HCT116 (cell line): ENCODE measurements at regions not wholly inside any gene's neighbourhood (a gene's known extent, or its start where the extent isn't known, plus 50 kb on each side); places are given as distances from the start of the nearest gene placed in this dataset.

Experiments
- ATAC-seq: fragments of 200-7000 bp; cut with Tn5 transposase; 2 replicates; pipeline ENCODE4 v1.9.1; 2020; ENCODE audit warnings: mild to moderate bottlenecking, moderate library complexity
- BruUV-seq: library from RNA; stranded (reverse); fragments of 400-500 nt; replicated peaks from 2 replicates; lab custom pipeline; 2021; lab: Mats Ljungman, UMichigan
- CTCF ChIA-PET: fragments of 300-600 bp; sonication (Branson Sonifier 250); formaldehyde crosslinking; loops from one replicate; lab custom pipeline; 2021; ENCODE audit warnings: antibody characterized with exemption; lab: Charles Lee
- POLR2A ChIA-PET: fragments of 300-600, 350-600 bp; sonication (Branson Sonifier 250); formaldehyde crosslinking; loops from one replicate; lab custom pipeline; 2021; ENCODE audit warnings: antibody characterized with exemption; lab: Charles Lee
- RAD21 ChIA-PET, 2 experiments: fragments of 300-600 bp; sonication (Branson Sonifier 250); formaldehyde crosslinking; loops; one replicate each; lab custom pipeline; 2023; ENCODE audit warnings: low total read pairs in 2 of 2; ENCODE audit not compliant: uncharacterized antibody in 2 of 2, unreplicated experiment in 2 of 2, low non-redundant PET in 1 of 2; lab: Charles Lee
- DNase-seq: peaks from one replicate; pipeline ENCODE4 v3.0.0-alpha.2; 2010; ENCODE audit warnings: low read depth, low spot score
- H2AFZ ChIP-seq: fragments of 200-600 bp; shearing (Covaris generic), sonication (generic); 2 replicates; pipeline ENCODE4 v1.6.1; 2017; ENCODE audit warnings: low read depth, mixed run types, mixed read lengths, antibody characterized with exemption, low read length; ENCODE audit not compliant: poor library complexity, severe bottlenecking
- H3K27ac ChIP-seq: 2 replicates; pipeline ENCODE4 v1.5.1; 2012; ENCODE audit warnings: low read depth, low read length
- H3K27me3 ChIP-seq: fragments of 200-600 bp; sonication (generic); 2 replicates; pipeline ENCODE4 v1.6.1; 2016; ENCODE audit warnings: mixed run types, low read length, mixed read lengths; ENCODE audit not compliant: insufficient read depth
- H3K36me3 ChIP-seq, 2 experiments: fragments of 200-500 bp in 1 of 2; fragments of 200-600 bp in 1 of 2; sonication (Bioruptor generic) in 1 of 2; sonication (generic) in 1 of 2; 2 replicates each; pipeline versions ENCODE4 v1.5.1 to v1.6.1; 2014 to 2016; ENCODE audit warnings: low read length in 2 of 2, inconsistent platforms in 1 of 2, mixed read lengths in 1 of 2, mixed run types in 1 of 2; ENCODE audit not compliant: insufficient read depth in 2 of 2, control insufficient read depth in 1 of 2
- H3K4me1 ChIP-seq, 2 experiments: fragments of 200-600 bp in 1 of 2; sonication (generic) in 1 of 2; 2 replicates each; pipeline versions ENCODE4 v1.5.1 to v1.6.1; 2012 to 2017; ENCODE audit warnings: low read length in 2 of 2, inconsistent platforms in 1 of 2, mild to moderate bottlenecking in 1 of 2, mixed read lengths in 1 of 2, mixed run types in 1 of 2, moderate library complexity in 1 of 2; ENCODE audit not compliant: insufficient read depth in 2 of 2, control insufficient read depth in 1 of 2
- H3K4me2 ChIP-seq: fragments of 200-600 bp; sonication (generic); 2 replicates; pipeline ENCODE4 v1.6.1; 2017; ENCODE audit warnings: mixed run types, low read length, mixed read lengths
- H3K4me3 ChIP-seq, 2 experiments: fragments of 200-600 bp in 1 of 2; sonication (generic) in 1 of 2; replicated peaks in 1 of 2; 2 replicates each; pipeline ENCODE4 v1.5.1; 2011 to 2016; ENCODE audit warnings: low read length in 2 of 2, control low read depth in 1 of 2, low read depth in 1 of 2, mild to moderate bottlenecking in 1 of 2, mixed read lengths in 1 of 2, mixed run types in 1 of 2
- H3K79me2 ChIP-seq: fragments of 200-600 bp; sonication (generic); 2 replicates; pipeline ENCODE4 v1.6.1; 2017; ENCODE audit warnings: mild to moderate bottlenecking, mixed run types, low read length, moderate library complexity, mixed read lengths; ENCODE audit not compliant: insufficient read depth
- H3K9ac ChIP-seq: fragments of 200-600 bp; sonication (generic); 2 replicates; pipeline ENCODE4 v1.6.1; 2016; ENCODE audit warnings: low read length, mixed read lengths
- H3K9me2 ChIP-seq: fragments of 200-600 bp; sonication (generic), shearing (Covaris generic); 2 replicates; pipeline ENCODE4 v1.6.1; 2017; ENCODE audit warnings: mixed run types, mild to moderate bottlenecking, moderate library complexity; ENCODE audit not compliant: insufficient read depth
- H3K9me3 ChIP-seq, 2 experiments: fragments of 200-500 bp in 1 of 2; fragments of 200-600 bp in 1 of 2; sonication (Bioruptor generic) in 1 of 2; sonication (generic) in 1 of 2; 2 replicates each; pipeline ENCODE4 v1.6.1; 2014 to 2017; ENCODE audit warnings: low read length in 2 of 2, mixed read lengths in 2 of 2, inconsistent platforms in 1 of 2, low read depth in 1 of 2, mild to moderate bottlenecking in 1 of 2, mixed run types in 1 of 2, moderate library complexity in 1 of 2; ENCODE audit not compliant: control insufficient read depth in 1 of 2, insufficient read depth in 1 of 2
- H4K20me1 ChIP-seq: fragments of 200-600 bp; sonication (generic), shearing (Covaris generic); 2 replicates; pipeline ENCODE4 v1.6.1; 2017; ENCODE audit warnings: mixed run types, mild to moderate bottlenecking, moderate library complexity; ENCODE audit not compliant: insufficient read depth
- CTCF ChIP-seq, 3 experiments: fragments of 200-600 bp in 1 of 3; sonication (generic) in 1 of 3; IDR thresholded peaks in 2 of 3; conservative IDR thresholded peaks in 1 of 3; 2 replicates each; pipeline ENCODE4 v1.5.1; 2012 to 2017; ENCODE audit warnings: low read depth in 2 of 3, low read length in 2 of 3, antibody characterized with exemption in 1 of 3, borderline replicate concordance in 1 of 3, control low read depth in 1 of 3, mild to moderate bottlenecking in 1 of 3, mixed read lengths in 1 of 3, mixed run types in 1 of 3, moderate library complexity in 1 of 3; ENCODE audit not compliant: insufficient read depth in 1 of 3
- EGR1 ChIP-seq: IDR thresholded peaks from 2 replicates; pipeline ENCODE4 v1.6.1; 2012; ENCODE audit warnings: low read depth
- EZH2phosphoT487 ChIP-seq: fragments of 200-600 bp; IDR thresholded peaks from 2 replicates; pipeline ENCODE4 v1.6.1; 2018; ENCODE audit warnings: antibody characterized with exemption, borderline replicate concordance
- FOSL1 ChIP-seq: IDR thresholded peaks from 2 replicates; pipeline ENCODE4 v1.6.1; 2012; ENCODE audit warnings: low read depth
- JUND ChIP-seq: IDR thresholded peaks from 2 replicates; pipeline ENCODE4 v1.6.1; 2012
- POLR2A ChIP-seq: IDR thresholded peaks from 2 replicates; pipeline ENCODE4 v1.7.0; 2011; ENCODE audit warnings: borderline replicate concordance; ENCODE audit not compliant: insufficient read depth, insufficient read length; ENCODE audit errors: extremely low read depth
- POLR2AphosphoS5 ChIP-seq: IDR thresholded peaks from 2 replicates; pipeline ENCODE4 v1.6.1; 2011; ENCODE audit warnings: mild to moderate bottlenecking, low read depth, low read length, moderate library complexity
- SIN3A ChIP-seq: IDR thresholded peaks from 2 replicates; pipeline ENCODE4 v1.6.1; 2012; ENCODE audit warnings: low read depth
- SP1 ChIP-seq: IDR thresholded peaks from 2 replicates; pipeline ENCODE4 v1.6.1; 2012; ENCODE audit warnings: low read depth
- SRF ChIP-seq: IDR thresholded peaks from 2 replicates; pipeline ENCODE4 v1.6.1; 2012; ENCODE audit warnings: low read depth
- TCF7L2 ChIP-seq: IDR thresholded peaks from 2 replicates; pipeline ENCODE4 v1.7.0; 2011; ENCODE audit warnings: borderline replicate concordance, inconsistent platforms; ENCODE audit not compliant: insufficient read depth, insufficient read length; ENCODE audit errors: extremely low read depth
- intact Hi-C: fragments of 100-400 bp; cut with micrococcal nuclease; formaldehyde crosslinking; loops from 2 replicates; pipeline ENCODE4 v1.10.0; 2022

- H3K79me2 ChIP-seq: no peaks in the 10 kb centered on the region
- POLR2A ChIA-PET: interaction anchor here (0.7 kb wide), 1 partner anchor 18 kb away, joined by 3 read pairs; no protein-coding TSS in a partner anchor
Measured at GRCh38 chr12:125233319-125233718, 168.1 kb downstream of the AACS start.

More at GRCh38 chr12:125233319-125233718, 168.1 kb downstream of the AACS start:
- TF ChIP-seq CTCF (IDR thresholded peaks at IDR 0.05 in 2 of 3, conservative IDR thresholded peaks at IDR 0.05 in 1 of 3; ENCODE audit: borderline replicate concordance in 1 of 3, insufficient read depth in 1 of 3, low read depth in 2 of 3, low read length in 2 of 3) (no peak), POLR2A (no peak), EZH2phosphoT487 (no peak), FOSL1 (no peak), EGR1 (no peak), SP1 (no peak), TCF7L2 (no peak), POLR2AphosphoS5 (no peak), JUND (no peak), SRF (no peak), SIN3A (no peak)
- Histone ChIP-seq H3K4me2 (no peak overlapping the region), H3K9ac (no peak overlapping the region), H3K27ac (no peak overlapping the region), H3K4me1 (peaks cover 0 to 4% of the 10 kb centered on the region in 2 experiments; a peak in 1 of 4 replicates), H3K36me3 (no peaks in the 10 kb centered on the region), H3K4me3 (no peak overlapping the region), H3K9me2 (no peaks in the 10 kb centered on the region), H4K20me1 (no peaks in the 10 kb centered on the region), H3K27me3 (0 out of 2 replicates have a peak, but pooled peaks cover 11% of the 10 kb centered on the region), H2AFZ (no peak overlapping the region), H3K9me3 (no peaks in the 10 kb centered on the region)
- ChIA-PET CTCF (no interaction called here), RAD21 (no interaction called here)
- no TSS peak for BruUV-seq
- ATAC-seq (no peak), DNase-seq (no peak)
- intact Hi-C loops: no loop called here
